Sigmoid colon (tissue), 4 donors: ENCODE measurements at regions not wholly inside any gene's neighbourhood (a gene's known extent, or its start where the extent isn't known, plus 50 kb on each side); places are given as distances from the start of the nearest gene placed in this dataset.

ENCODE experiments used
- CTCF ChIP-seq, 4 experiments: fragments of 450-650 bp in 3 of 4; fragments of 200-600 bp in 1 of 4; IDR thresholded peaks; one replicate each; pipeline ENCODE4 v1.5.1; 2016 to 2019; ENCODE audit warnings: antibody characterized with exemption in 4 of 4, mild to moderate bottlenecking in 3 of 4, moderate library complexity in 2 of 4
- POLR2A ChIP-seq, 2 donors: fragments of 450-650 bp; IDR thresholded peaks; one replicate each; pipeline ENCODE4 v1.6.1; 2016; ENCODE audit warnings: antibody characterized with exemption in 2 of 2, mild to moderate bottlenecking in 2 of 2, moderate library complexity in 2 of 2
- POLR2AphosphoS5 ChIP-seq, 4 donors: sonication (generic); formaldehyde crosslinking; IDR thresholded peaks; one replicate each; pipeline ENCODE4 v1.6.1; 2017; ENCODE audit warnings: antibody characterized with exemption in 4 of 4

GRCh38 chr7:27392477-27392876 is 149.9 kb downstream of the EVX1 start:
- TF ChIP-seq CTCF (IDR thresholded peaks at IDR 0.05) (no peak), POLR2A (IDR thresholded peaks at IDR 0.05) (no peak), POLR2AphosphoS5 (IDR thresholded peaks at IDR 0.05) (no peak)
